HS-5 (cell line): ENCODE measurements at regions not wholly inside any gene's neighbourhood (a gene's known extent, or its start where the extent isn't known, plus 50 kb on each side); places are given as distances from the start of the nearest gene placed in this dataset.

Experiments used
- DNase-seq: peaks from one replicate; pipeline ENCODE4 v3.0.0-alpha.2; 2012; ENCODE audit warnings: low read depth

DNA sequence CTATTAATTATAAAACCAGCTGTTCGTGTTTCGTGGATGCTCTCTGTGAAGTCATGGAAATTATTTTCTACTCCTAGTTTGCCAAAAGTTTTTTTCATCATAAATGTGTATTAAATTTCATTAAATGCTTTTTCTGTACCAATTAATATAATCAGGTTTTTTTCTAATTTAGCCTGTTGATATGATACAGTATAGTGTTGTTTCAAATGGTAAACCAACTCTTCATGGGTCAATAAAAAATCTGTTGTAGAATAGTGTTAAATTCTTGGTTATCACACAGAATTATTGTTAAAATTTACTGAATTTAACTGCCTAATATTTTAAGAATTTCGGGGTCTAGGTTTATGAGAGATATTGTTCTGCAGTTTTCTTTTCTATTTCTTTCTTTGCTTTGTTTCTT is 505.9 kb upstream of the MANEA start:
- DNase-seq: no peak

DNA sequence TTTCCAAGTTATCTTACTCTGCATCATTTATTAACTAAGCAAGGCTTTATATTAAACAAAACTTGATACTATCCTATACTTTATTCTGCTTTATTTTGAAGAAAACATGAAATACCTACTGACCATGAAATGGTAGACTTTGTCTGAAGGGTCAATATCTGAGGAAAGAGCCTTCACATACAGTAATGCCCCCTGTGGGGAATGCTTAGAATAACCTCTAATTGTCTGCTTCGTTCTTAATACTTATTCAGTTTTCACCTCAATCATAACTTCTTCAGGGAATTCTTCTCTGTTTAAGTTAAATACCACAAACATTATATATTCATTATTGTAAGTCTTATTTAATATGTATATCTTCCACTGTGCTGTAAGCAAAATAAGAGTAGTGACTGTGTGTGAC is 498.9 kb upstream of the MANEA start:
- DNase-seq: no peak

DNA sequence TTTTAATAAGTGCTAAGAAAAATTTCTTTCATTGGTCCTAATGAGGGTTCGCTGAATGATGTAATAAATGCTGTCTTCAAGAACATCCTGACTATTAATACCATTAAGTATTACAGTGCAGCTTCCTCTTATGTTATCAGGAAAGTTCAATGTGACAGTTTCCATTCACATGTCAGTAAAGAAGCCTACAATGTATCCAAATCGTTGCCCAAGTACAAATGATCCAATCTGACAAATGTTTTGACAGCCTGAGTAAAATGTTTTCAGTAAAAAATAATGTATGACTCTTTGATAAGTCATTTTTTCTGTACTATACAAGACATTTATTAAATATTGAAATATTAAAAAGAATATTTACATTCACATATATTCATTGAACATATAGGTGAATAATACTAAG is 496.1 kb upstream of the MANEA start:
- no peak for DNase-seq

DNA sequence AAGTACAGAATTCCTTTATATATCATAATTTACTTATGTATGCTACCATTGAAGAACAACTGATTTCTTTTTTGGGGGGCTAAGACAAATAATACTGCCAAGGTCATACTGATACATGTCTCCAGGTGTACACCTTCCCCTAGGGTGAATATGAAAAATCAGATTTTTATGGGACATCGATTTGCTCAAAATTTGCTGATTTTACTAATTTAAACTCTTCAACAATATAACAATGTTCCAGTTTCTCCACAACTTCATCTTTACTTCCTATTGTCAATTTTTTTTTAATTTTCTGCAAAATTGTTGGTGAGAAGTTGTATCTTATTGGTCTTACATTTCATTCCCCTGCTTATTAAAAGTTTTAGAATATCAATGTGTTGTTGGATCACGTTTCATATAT is 495.4 kb upstream of the MANEA start:
- DNase-seq: no peak

DNA sequence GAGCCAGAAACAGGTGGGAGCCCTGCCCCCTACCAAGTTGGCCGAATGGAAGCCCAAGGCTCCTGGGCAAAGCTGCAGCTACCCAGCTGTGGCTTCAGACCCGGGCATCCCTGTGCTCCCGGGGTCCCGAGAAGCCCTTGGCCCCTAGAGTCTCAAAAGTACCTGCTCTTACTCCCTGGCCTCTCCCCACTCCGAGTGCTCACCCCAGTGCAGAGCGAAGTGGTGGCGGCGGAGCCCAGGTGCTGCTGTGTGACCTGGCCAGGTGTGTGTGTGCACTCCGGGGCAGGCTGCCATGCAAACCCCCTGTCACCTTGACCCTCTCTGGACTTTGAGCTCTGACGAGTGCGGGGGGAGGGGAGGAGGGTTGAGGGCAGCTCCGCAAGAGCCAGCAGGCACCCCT is 493.8 kb upstream of the MANEA start:
- no peak for DNase-seq

DNA sequence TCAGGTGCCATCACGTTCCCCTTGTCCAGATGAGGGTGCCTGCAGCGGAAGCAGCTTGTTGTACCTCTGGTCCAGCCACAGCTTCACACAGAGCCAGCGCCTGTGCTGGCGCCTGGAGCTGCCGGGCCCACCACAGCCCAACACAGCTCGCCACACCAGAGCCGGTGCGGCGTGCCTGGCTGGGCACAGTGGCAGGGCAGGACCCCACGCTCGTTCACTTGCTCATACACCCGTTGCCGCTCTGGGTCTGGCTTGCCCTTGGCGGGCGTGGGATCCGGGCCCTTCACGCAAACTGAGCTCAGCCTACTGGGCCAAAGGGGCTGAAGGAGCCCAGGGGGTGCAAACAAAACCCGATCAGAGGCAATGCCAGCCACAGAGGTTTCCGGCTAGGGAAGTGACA is 492.5 kb upstream of the MANEA start:
- DNase-seq: no peak

DNA sequence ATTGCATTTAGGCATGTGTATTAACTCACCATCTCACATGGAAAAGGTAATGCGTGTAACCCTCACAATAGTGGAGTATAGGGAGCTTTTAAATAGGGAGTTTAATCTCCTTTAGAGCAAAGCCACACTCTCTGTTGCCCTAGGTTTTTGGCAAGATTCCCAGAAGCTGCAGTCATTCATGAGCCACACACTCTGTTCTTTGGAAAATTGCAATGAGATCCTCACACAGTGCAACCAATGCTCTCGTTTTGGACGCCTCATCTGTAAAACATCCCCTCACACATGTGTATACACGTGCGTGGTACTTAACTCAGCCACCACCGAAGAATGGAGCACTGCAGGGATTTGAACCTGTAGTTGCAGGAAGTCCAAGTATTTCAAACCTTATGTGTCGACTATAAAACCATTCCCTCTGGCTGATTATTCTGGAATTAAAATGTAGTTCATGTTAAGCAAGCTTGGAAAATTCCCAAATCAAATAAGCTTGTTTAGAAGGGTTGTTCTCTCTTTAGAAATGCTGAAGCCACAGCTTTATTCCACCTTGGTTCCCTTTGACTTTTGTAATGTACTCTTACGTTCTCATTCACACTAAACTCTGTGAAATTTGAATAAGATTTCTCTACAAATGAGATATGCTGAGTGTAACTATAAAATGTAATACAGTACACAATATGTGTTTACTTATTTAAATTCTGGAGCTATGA is 489.8 kb upstream of the MANEA start:
- peak; percentile 79 for DNase-seq

DNA sequence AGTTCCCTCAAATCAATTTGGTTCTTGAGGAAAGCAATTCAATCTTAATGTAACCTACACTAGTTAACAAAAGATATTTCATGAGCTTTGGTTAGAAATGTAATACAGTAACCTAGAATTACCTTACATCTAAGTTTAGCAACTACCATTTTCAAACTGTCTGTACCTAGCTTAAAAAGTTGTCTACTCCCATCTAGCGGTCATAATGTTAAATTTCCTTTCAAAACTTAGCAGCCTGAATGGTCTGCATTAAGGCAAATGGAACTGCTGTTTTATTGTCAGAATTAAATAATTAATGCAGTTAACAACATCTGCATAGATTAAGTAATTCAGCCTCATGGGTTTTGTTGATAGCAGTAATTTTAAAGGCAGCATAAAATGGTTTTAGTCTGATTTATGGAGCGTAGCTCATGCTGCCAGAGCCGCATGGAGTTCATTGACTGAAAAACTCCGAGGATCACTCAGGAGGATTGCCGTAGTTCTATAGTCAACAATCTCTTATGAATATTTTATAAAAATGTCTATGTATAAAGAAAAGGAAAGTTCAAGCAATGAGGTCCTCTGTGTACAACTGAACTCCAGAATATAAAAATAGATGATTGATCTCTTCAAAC is 485.4 kb upstream of the MANEA start:
- peak; percentile 56 for DNase-seq

DNA sequence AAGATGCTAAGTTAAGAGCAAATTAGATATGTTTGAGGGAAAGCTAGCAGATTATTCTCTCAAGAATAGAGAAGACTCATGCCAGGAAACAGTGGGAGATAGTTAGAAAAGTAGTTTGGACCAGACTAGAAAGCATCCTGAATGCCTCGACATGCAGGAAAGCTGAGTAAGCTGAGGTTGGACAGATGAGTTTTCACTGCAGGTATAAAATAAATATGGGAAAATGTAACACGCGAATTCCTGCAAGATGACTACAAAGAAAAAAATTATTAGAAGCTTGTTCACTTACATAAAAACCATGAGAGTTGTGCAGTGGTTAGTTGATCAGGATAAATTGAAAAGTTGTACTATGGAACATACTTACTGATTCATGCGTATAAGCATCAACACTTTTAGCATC is 484.2 kb upstream of the MANEA start:
- peak; percentile 40 for DNase-seq

DNA sequence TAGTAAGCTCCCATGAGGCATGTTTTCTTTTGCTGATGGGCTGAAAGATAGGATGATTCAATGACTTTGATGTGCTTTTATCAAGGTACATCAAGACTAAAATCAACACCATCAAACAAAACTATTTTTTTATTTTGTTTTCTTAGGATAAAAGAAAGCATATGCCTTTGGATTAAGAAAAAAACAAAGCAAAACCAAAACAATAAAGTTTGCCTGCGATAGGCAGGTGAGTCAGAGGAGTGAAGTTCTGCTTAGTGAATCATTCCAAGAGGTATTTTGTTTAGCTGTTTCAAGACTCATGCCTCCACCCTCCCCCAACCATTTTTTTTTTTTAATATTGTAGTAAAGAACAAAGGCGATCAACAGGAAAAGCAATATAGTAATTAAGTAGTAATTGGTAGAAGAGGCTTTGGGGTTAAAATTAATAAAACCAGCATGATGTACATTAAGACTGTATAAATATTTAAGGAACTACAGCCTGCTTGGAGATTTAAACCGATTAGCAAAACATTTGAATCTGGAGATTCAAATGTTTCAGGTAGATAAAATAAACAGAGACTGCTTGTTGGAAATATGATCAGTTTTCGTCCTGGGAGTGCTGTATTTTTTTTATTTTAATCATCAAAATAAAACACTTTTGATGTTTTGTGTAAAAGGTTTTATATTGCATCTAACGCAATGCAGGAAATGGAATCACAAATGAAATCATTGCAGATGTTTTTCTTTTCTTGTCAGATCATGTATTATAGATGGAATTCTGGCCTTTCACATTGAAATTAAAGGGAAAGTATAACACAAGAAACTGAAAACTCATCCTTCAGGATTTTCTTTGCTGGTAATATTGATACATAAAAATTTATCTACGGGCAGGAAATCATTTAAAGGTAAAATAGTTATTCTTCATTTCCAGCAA is 482.3 kb upstream of the MANEA start:
- DNase-seq: peak; percentile 60

DNA sequence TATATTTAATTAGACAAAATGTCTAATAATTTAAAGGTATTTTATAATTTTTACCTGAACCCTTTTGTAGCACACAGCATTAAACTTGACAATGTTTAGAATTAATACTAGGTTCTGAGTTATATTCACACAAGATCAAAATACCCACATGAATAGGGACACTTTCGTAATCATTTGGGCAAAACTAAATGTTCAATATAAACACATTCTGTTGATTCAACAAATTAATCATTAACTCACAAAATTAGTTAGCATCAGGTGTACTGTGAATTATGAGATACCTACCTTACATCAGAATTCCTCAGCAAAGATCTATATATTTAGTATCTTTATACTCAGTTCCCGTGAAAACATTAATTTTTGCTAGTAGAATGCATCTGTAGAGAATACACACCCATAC is 481.5 kb upstream of the MANEA start:
- no peak for DNase-seq

DNA sequence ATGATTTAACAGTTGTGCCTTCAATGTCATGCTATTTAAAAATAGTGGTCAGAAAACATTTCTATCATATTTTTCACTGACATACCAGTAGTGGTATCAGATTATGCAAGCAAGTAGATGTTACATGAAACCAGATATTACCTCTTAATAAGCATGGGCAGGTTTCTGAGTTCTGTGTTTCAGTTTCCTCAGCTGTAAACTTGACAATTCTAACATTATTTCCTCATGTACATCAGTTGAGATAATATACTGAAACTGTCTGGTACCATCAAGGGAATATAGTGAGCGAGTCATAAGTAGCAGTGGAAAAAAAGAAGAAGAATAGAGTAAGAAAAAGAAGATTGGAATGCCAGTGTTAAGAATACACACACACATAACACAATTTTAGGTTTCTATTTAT is 477.9 kb upstream of the MANEA start:
- no peak for DNase-seq

DNA sequence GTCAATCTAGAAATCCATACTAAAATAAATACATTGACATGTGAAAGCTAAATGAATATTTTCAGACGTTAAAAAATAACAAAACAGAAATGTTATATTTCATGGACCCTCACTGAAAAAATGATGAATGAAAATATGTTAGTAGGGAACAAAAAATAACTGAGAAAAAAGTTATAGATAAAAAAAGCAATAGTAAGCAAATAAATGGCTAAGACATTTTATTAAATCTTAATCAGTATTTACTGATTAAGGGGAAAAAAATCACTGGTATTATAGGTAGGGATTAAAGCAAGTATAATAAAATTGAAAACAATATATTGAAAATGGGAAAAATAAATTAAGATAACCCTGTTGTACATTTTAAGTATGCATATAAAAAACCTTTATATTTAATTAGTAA is 468.1 kb upstream of the MANEA start:
- DNase-seq: no peak

DNA sequence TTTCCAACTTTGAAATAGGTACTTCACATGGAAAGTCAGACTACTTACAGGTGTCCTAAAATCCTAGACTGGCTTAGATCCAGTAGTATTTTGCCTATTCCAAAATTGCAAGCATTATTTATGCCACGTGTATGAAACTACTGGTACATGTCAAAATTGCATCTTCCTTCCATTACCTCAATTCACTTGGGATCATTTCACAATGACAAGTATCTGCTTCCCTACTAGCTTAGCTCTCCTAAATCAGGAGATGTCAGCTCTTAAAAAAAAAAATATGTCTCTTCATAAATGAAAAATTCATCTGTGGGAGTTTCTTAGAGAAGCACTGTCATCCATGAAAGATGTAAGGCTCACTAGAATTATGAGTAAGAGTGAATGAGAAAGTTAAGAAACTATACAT is 466.6 kb upstream of the MANEA start:
- no peak for DNase-seq

DNA sequence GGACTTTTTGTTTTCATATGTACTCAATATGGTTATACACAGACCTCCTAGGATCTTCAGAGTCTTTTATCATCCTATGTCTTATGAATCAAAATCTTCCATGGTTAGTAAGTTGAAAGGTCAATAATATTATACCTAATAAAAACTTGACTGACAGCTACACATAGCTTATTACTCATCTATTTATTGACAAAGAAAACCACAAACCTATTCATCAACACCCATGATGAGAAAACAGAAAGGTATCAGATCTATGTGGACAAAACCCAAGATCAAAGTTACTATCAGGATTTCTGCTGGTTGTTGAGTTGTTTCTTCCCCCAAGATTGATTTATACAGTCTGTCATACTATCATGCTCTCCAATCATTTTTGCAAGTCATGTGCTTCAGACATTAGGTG is 460.1 kb upstream of the MANEA start:
- DNase-seq: no peak

DNA sequence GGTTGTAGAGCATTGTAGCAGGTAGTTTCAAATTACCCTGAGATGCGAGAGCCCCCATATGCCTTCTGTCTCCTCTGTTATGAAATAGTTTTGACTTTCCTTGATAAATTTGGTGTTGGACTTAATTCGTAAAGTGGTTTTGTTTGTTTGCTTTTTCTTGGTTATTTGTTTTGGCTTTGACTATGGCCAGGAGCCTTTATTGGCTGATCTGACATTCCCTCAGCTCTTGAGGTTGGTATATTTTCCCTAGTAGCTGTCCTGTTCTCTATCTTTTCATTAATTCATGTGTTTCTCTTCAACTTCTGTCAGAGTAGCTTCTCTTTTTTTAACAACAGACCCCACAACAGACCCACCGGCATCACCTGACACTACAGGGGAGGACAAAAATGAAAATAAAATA is 457.4 kb upstream of the MANEA start:
- no peak for DNase-seq

DNA sequence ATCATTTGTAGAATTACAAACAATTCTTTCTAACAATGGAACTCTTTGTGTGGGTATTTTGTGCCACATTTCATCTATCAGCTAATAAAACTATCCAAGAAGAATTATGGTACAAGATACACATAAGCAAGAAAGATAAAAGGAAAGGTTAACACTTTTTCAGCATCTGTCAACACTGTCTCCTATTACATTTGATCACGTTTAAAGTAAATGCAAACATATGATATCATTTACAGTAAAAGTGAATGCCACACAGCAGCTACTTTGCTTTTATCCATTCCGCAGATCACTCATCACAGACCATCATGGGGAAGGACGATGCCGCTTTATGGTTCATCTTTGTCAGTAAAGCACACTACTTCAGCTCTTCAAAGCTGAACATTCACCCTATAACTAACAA is 456.4 kb upstream of the MANEA start:
- no peak for DNase-seq

DNA sequence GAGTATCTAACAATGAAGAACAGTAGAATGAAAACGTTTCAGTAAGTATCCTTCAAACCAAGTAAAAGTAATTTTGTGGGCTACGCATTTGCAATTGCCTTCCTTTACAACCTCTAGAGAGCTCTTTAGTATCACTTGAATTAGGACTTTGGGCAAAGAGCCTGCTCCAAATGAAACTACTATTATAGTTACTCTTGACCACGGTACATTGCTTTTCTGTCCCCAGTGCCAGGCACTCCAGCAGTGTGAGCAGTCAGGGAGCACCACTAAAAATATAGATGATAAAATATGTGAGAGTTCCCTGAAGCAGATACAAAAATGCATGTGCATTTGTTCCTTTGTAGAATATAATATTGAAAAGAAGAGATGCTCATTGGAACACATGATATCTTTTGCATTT is 450.1 kb upstream of the MANEA start:
- DNase-seq: no peak

DNA sequence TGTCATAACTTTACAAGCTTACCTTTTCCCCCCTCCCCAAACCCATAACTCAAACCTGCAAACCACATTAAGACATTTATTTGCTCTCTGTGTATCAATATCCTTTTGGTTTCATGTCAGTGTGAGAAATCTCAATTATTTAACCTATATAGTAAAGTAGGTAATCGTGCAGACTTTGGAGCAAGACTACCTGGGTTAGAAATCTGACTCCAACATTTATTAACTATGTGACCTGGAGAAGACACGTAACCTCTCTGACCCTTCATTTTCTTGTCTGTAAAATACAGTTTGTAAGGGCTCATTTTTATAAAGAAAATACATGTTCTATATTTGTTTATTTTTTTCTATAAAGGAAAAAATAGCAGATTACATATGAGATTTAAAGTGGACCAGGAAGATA is 448.9 kb upstream of the MANEA start:
- no peak for DNase-seq

DNA sequence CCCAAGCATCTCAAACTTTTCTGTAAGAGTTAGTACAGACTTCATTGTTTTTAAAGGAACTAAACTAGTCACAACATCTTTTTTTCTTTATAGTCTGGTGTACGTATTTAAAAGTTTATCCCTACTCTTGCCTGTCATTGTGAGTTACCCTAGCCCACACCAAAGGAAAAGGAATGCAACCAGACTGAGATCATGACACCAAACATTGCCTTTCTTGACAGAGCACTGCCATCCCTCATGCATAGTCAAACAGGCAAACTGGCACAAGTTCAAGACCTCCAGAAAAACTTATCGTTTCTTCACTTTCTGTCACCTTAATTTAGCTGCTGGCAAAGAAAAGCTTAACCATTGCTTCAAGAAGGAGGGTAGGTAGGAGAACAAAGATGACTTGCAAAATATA is 448.4 kb upstream of the MANEA start:
- DNase-seq: no peak

DNA sequence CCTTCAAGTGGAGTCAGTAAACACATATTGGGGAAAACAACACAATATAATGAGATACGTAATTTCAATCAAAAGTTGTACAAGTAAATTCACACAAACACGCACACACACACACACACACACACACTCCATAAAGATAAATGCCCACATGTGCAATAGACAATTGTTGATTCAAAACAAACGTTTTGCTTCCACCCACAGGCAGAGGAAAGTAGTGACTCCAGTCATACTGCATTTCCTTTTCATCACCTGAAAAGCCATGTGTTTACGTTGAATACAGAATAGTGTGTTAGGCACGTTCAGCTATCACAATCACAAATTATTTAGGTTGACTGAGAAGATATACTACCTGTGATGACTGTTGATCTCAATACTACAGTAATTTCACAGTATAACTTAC is 443.8 kb upstream of the MANEA start:
- no peak for DNase-seq

DNA sequence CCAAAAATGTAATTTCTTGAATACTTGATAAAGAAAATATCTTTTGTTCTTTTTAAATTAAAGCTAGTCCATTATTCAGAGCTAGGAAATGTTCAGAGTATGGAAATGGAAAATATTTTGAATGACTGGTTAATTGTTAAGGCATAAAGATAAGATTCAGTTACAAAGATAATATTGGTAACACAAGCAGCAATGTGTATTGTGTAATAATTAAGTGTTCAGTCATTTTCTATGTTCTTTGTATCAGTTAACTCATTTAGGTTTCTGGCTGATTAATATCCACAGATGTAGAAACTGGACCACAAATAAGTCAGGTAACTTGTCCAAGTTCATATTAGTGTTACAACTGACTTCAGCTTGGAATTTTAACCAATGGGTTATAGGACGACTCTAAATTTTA is 442.2 kb upstream of the MANEA start:
- DNase-seq: no peak

DNA sequence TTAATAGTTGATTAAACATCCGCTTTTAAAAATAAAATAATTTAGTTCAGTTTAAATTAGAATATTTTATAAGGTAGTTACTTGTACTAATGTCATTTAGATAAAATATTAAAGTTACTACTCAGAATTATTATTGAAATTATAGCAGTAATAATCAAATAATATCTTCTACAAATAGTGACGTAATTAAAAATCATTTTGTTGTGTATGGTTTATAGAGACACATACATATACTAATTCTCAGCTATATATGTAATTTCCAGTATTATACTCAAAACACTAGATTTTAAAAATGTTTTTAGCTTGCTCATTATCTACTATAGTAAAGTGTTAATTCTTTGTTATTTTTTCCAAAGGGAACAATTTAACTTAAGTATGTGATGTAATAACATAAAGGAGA is 435.2 kb upstream of the MANEA start:
- no peak for DNase-seq
